NCI-H187 treated with DMSO at 0.1 percent for 48 hours (cell line): ENCODE measurements at regions not wholly inside any gene's neighbourhood (a gene's known extent, or its start where the extent isn't known, plus 50 kb on each side); places are given as distances from the start of the nearest gene placed in this dataset.
"Not testable (repeated sequence)": the region's sequence is repeated elsewhere in the genome, so short reads cannot be mapped to it uniquely, and the experiment has no call there.

ENCODE experiments used
- DNase-seq: peaks from one replicate; lab custom pipeline; 2025; lab: John Stamatoyannopoulos, UW

GRCh38 chr6:167662075-167662880, 164.4 kb upstream of the AFDN start:
- no peak for DNase-seq

DNA sequence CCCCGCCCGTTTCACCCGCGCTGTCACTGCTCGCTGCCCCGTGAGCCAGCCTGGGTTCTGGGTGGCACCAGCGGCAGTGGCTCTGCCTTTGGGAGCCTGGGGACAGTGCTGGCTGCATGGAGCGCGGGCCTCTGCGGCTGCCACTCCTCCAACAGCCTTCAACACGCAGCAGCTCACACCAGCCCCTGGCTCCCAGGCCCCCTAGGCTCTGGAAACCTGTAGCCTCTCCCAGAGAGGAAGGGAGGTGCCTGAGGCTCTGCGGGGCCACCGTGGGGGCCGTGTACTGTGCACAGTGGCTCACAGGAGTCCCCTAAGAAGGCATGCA, 163.9 kb upstream of the AFDN start:
- no peak for DNase-seq

DNA sequence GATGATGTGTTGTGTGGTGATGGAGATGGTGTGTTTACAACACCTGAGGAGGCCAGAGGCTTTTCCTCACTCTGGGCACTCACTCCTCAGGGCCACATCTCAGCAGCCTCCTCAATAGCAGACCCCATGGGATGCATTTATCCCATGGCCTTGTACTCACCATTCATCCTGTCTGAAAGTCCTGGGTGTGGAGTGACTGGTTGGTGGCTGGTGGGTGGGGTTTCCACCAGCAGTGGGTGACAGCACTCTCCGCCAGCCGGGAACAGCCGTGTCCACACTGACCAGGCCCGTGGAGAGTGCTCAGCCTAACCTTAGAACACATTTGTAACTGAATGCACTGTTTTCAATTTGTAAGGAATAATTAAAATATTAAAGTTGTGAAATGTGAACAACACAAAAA, 163.4 kb upstream of the AFDN start:
- no peak for DNase-seq

- DNase-seq = no peak
Observed at GRCh38 chr6:167663784-167664443, 162.8 kb upstream of the AFDN start.

- DNase-seq = no peak
Observed at GRCh38 chr6:167664678-167665660, 161.7 kb upstream of the AFDN start.

DNA sequence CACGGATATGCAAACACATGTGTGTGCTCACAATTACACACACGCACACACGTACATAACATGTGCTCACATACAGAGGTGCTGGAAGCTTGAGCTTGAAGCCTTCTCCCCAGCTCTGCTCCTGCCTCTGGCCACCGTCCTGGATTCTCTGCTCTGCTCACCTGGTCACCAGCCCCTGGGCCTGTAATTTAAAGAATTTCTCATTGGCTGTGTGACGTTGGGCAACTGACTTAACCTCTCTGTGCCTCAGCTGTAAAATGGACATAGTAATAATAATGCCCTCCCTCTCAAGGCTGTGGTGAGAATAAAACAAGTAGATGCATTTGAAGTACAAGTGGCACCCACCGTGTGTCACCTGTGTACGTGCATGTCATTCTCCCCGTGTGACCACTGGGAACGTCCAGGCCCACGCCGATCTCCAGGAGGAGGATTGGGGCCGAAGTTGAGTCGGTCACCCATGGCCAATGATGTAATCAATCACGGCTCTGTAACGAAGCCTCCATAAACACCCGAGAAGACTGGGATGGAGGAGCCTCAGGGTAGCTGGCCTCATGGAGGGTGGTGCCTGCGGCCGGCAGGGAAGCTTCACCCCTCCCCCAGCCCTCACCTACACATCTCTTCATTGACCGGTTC, 160.9 kb upstream of the AFDN start:
- no peak for DNase-seq

DNA sequence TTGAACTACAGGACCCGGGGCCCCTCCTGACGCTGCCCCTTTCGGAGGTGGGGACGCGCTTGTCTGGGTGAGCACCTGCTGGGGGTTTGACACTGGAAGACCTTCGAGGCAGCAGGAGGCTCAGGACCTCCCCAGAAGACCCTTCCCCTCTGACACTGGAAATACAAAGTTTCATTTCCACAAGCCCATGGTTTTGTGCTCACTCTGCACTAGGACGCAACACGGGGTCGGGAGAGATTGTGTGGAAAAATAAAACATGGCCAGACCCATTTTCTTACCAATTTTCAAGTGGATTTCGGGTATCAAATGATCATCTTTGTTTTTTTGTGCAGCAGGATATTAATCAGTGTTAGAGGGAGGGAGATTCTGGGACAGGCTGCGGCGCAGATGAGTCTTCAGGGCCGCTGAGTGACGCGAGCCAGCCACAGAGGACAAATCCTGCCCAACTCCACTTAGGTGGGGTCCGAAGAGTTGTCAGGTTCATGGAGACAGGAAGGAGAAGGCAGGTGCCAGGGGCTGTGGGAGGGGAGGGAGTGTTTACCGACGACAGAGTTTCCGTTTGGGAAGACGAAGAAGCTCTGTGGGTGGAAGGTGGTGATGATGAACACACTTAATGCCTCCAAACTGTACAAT, 160.0 kb upstream of the AFDN start:
- no peak for DNase-seq

DNA sequence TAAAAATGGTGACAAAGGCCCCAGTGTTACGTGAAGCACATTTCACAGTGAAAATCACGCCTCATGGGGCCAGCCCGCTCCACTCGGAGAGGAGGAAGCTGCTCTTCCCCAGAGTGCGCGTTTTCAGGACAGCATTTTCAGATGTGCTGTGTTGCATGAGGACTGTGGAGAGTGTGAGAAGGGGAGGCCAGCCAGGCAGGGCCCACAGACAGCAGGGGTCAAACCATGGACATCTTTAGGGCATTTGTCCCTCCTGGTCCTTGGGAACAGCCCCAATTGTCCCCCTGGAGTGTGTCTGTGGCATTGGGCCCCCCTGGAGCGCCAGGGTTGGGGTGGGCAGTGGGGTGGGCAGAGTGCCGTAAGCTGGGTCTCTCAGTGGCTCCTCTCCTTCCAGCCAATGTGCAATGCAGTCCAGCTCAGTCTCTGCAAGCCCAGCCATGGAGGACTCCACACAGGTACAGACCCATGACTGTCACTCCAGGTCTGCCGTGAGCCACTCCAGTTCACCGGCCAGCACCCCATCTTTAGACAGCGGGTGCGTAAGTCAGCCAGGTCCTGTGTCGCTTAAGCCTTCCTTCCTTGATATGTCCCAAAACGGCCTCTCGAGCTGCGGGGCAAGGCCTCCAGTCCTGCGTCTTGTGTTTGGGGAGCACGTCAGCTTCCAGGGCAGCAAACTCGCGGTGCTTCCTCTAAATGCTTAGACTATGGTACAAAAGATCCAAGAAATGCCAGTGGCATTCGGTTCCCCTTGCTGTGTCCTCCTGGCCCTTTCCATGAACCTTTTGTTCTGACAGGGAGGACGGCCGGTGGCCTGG, 159.3 kb upstream of the AFDN start:
- no peak for DNase-seq

DNA sequence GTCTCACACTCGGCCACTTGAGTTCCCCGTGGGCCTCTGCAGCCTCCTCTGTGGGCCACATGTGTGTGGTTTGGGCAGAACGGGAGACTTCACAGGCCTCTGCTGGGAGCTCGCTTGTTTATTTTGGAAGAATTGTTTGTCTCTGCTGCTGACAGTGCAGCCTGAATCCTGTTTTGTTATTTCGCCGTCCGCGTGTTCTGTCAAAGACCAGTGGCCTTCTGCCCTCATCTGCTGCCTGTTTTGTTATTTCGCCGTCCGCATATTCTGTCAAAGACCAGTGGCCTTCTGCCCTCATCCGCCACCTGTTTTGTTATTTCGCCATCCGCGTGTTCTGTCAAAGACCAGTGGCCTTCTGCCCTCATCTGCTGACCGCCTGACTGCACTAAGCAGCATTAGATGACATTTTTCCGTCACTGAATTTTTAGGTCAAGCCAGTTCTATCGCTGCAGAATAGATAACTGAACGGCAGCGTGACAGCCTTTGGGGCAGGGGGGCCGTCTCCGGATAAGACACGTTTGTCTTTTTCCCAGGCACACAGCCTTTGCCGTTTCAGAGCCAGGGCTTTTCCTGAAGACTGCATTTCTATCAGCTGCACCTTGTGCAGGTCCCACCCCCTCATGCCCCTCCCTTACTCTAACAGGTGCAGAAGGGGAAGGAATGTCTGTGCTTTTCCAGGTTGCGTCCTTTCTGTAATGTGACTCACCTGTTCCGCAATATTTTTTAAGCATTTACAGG, 158.5 kb upstream of the AFDN start:
- DNase-seq = no peak

GRCh38 chr6:167668754-167669552, 157.8 kb upstream of the AFDN start:
- DNase-seq = no peak

DNA sequence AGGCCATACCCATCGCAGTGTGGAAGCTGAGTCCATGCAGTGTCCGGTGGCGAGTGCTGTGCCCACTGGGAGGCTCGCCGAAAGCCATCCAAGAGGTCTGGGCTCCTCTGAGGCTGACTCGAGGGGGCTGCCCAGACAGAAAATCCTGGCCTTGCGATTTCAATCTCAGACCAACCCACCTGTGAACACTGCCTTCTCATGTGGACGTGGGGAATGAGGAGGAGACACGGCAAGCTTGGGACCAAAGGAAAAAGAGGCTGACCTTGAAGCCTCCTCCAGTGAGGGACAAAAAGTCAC, 157.2 kb upstream of the AFDN start:
- no peak for DNase-seq

- DNase-seq = no peak
Observed at GRCh38 chr6:167669870-167670802, 156.6 kb upstream of the AFDN start.

- no peak for DNase-seq
Observed at GRCh38 chr6:167670938-167671338, 155.8 kb upstream of the AFDN start.

DNA sequence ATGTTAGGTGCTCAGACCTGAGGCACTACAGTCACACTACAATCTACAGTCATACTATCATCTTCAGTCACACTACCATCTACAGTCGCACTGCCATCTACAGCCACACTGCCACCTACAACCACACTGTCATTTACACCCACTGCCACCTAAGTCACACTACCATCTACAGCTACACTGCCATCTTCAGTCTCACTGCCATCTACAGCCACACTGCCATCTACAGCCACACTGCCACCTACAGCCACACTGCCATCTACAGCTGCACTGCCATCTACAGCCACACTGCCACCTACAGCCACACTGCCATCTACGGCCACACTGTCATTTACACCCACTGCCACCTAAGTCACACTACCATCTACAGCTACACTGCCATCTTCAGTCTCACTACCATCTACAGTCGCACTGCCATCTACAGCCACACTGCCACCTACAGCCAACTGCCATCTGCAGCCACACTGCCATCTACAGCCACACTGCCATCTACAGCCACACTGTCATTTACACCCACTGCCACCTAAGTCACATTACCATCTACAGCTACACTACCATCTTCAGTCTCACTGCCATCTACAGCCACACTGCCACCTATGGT, 155.2 kb upstream of the AFDN start:
- DNase-seq = not testable (repeated sequence)

DNA sequence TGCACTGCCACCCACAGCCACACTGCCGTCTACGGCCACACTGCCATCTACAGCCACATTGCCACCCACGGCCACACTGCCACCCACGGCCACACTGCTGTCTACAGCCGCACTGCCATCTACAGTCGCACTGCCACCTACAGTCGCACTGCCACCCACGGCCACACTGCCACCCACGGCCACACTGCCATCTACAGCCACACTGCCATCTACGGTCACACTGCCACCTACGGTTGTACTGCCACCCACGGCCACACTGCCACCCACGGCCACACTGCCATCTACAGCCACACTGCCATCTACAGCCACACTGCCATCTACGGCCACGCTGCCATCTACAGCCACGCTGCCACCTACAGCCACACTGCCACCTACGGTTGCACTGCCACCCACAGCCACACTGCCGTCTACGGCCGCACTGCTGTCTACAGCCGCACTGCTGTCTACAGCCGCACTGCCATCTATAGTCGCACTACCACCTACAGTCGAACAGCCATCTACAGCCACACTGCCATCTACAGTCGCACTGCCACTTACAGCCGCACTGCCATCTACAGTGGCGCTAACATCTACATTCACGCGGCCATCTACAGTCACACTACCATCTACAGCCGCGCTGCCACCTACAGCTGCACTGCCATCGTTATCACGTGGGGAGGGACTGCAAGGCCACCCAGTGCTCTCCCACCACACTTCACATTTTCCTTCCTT, 154.6 kb upstream of the AFDN start:
- DNase-seq = no peak

DNA sequence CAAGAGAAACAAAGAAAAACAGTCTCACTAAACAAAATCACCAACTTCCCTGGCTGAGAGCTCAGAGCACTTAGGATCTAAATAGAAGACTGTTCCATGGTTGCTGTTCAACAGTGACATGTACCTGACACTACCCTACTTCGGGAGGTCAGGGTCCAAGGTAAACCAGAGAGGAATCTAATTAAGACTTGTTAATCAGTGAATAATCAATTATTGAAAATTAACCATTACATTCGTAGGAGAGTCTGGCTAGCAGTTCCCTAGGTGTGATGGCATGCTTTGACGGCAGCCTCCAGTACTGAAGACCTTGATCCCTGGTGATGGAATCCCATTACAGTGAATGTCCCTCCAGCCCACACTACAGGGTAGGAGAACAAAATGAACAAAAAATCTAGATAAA, 154.0 kb upstream of the AFDN start:
- DNase-seq = no peak

DNA sequence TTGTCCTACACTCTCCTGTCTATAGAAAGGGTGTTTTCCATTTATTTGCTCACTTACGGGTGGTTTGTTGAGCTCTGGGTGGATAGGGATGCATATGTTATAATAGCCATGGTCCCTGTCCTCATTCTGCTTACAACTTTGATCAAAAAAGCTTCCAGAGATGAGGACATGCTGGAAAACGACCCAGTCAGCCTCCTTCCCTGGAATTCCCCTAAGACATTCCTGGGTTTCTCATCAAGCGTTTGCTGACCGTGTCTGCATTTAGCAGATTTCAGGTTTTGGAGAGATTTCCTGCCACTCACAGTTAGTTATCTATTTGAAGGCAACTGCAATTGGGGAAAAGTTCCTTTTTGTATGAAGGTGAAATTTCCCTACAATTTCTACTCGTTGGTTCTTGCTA, 152.8 kb upstream of the AFDN start:
- DNase-seq = no peak
